ENCODE measurements at regions not wholly inside any gene's neighbourhood (a gene's known extent, or its start where the extent isn't known, plus 50 kb on each side); places are given as distances from the start of the nearest gene placed in this dataset.
"Not testable (repeated sequence)": the region's sequence is repeated elsewhere in the genome, so short reads cannot be mapped to it uniquely, and the experiment has no call there.

DNA sequence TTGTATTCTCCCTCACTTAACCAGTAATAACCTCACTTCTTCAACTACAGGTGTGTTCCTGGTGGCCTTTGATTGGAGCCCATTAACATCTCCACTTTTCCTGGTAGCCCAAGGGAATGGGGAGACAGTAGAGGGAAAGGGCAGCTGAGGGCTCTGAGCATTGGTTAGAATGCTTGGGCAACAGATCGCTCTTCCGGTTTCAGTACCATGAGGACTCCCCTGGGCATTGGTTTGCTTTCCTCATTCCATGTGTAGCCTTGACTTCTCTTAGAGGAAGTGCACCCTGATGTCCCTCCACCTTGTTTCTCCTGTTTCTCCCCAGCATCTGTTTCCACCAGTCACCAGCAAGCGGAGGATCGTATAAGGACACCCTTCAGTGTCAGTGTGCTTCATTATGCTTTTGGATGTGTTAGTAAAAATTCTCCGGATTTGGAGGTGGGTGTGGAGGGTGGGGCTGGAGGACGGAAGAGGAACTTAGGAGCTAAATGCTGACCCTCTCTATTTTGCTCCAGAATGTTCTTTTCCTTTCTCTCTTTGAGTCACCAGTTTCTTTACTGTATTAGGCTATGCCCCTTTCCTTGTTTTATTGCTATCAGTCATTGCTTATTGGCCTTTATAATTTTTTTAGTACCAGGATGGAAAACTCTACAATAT lies 50.6 kb upstream of the ZNG1B start:
- DNase-seq (ENCODE audit: low read depth in 1 of 2, low spot score in 1 of 2): not testable (repeated sequence)

DNA sequence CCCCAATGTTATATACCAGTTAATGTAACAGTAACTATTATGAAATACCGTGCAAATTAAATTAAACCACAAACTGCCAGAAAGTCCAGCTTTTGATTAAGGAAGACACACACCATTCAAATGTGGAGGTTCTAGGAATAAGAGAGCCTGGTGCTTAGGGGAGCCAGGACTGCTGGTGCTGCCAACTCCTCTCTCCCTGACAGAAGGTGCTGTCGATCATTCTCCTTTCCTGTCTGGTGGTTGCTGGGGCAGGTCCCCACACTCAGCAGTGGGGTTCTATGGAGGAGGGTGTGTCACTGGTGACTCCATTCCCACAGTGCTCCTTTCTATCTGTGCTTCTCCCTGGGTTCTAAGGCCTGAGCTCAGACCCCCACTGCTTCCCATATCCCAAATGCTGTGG lies 57.9 kb upstream of the ZNG1B start:
- DNase-seq (ENCODE audit: low read depth in 1 of 2, low spot score in 1 of 2): not testable (repeated sequence)

DNA sequence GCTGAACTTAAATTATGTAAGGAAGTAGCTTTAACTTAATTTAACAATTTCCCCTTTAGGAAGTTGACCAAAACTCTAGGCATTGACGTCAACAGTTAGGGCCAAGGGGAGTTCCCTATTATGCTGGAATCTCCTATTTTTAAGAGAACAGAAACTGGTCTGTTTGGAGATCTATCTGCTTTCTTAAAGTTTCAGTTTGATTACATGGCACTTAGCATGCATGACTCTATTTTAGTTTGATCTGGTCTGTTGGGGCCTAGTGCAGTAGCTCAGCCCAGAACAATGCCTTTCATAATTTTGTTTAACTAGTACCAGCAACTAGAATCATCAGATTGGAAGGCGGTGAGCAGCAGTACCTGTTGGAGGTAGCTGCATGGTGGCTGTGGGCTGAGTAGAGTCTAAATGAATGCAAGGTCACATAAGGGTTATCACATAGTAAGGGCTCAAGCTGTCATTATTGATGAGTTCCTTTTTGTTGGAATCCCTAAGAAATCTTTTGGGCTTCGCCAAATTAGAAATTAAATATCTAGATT lies 60.5 kb upstream of the ZNG1B start:
- DNase-seq (ENCODE audit: low read depth in 1 of 2, low spot score in 1 of 2): no peak

DNA sequence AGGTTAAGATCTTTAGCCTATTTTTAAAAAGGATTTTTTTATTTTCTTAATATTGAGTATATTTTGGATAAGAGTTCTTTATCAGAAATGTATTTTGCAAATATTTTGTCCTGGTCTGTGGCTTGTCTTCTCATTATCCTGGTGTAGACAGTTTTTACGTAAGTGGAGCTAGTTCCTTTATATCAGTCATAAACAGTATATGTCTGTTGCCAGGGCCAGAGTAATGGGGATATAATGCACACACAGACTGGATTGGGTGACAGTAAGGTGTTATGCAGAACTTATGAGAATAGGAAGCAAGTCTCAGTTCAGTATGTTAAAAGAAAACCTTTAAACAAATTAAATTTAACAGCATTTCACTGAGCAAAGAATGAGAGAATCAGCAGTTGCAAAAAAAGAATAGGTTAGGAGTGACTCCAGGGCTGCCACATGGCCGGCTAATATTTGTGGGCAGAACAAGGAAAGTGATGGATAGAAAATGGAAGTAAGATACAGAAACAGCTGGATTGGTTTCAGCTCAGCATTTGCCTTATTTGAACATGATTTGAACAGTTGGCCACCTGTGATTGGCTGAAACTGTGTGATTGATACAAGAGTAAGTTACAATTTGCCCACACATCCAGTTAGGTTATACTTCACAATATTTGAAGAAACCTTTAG lies 61.1 kb upstream of the ZNG1B start:
- DNase-seq (ENCODE audit: low read depth in 1 of 2, low spot score in 1 of 2): no peak

DNA sequence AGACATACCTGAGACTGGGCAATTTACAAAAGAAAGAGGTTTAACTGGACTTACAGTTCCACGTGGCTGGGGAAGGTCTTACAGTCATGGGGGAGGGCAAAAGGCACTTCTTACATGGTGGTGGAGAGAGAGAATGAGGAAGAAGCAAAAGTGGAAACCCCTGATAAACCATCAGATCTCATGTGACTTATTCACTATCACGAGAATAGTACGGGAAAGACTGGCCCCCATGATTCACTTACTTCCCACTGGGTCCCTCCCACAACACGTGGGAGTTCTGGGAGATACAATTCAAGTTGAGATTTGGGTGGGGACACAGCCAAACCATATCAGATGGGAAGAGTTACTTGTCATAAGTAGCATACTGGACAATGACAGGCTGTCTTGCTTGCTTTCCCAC lies 62.6 kb upstream of the ZNG1B start:
- not testable (repeated sequence) for DNase-seq (ENCODE audit: low read depth in 1 of 2, low spot score in 1 of 2)

DNA sequence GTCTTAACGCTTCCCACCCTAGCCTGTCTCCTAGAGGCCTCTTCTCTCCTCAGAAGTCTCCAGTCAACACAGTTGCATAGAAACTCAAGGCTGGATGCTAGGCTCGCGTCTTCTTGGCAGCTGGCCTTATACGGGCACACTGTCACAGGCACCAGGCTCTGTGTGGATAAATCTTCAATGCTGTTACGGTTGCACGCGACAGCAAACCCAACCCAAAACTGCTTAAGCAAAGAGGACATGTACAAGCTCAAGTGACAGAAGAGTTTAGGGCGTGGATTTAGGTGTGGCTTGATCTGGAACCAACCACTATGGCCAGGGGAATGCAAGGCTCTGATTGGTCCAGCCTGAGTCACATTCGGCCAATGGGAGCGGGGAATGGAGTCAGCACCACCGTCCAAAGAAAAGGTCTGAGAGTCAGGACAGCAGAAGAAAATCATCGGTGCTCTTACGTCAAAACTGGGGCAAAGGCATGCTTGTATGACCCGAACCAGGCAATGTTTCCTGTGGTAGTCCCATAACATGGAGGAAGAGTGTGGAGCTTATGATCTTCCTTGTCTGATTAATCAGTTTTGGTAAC lies 65.1 kb upstream of the ZNG1B start:
- DNase-seq (ENCODE audit: low read depth in 1 of 2, low spot score in 1 of 2): not testable (repeated sequence)

DNA sequence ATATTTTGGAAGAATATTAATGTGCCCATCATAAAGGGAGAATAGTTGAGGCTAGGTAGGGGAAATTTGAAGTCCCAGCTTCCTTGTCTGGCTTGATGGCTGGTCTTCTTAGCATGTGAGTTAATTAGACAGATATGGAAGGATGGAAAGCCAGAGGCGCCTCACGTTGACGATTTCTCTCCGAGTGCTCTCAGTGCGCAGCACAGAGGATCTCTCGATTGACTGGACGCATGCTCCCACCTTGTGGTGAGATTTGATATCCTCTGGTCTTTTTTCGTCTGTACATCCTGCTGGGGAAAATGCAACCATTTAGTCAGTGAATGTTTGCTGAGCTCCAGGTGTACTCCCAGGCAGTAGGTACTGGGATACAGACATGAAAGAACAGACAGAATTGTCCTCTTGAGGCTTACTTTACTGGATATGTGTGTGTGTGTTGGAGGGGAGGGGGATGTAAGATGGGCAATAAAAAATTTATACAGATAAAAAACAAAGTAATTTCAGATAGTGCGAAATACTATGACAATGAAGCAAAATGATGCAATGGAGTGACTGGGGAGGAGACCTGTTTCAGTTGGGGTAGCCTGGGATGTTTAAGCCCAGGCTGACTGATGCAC lies 66.9 kb upstream of the ZNG1B start:
- peak; percentile 13 to 34 for DNase-seq (ENCODE audit: low read depth in 1 of 2, low spot score in 1 of 2)

DNA sequence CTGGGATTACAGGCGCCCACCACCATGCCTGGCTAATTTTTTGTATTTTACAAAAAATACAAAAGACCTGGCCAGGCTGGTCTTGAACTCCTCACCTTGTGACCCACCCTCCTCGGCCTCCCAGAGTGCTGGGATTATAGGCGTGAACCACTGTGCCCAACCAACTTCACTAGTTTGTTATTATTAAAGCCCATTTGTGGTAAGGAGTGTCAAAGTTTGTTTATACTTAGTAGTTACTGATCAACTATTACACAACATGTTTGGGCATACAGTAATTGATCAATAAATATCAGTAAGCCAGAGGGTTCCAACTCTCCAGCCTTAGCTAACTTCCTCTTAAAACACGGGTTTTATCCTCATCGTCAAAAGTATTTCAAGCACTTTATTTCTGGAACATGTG lies 67.5 kb upstream of the ZNG1B start:
- DNase-seq (ENCODE audit: low read depth in 1 of 2, low spot score in 1 of 2): no peak

DNA sequence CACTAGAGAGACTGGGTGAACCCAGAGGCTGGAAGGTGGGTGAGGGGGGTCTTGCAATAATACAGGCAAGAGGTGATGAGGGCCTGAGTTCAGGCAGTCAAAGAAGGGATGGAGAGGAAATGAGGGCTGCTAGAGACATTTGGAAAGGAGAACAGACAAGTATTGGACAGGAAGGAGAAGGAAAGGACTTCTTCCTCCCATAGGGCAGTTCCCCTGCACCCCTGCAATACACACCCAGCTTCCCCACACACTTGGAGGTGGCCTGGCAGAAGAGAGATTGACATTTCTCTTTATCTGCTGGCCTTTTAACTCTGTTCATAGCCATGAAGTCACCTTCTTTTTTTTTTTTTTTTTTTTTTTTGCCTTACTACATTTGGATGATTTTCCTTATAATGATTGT lies 68.9 kb upstream of the ZNG1B start:
- DNase-seq (ENCODE audit: low read depth in 1 of 2, low spot score in 1 of 2): not testable (repeated sequence)

DNA sequence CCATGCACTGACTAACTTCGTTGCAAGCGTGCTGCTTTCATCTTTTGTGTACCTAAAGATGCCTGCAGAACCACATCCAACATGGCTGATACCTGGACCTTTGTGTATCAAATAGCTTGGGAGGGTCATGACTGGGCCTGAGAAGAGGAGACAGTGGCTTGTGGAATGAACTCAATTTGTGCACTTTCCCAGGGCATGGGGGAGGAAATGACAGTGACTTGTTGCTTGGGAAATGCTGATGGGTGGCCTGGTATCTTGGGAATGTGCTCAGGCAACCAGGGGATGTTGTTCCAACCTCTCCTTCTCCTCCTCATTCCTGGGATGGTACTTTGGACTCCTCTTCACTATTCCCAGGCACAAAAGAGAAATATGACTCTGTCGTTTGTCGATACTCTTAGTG lies 70.7 kb upstream of the ZNG1B start:
- not testable (repeated sequence) for DNase-seq (ENCODE audit: low read depth in 1 of 2, low spot score in 1 of 2)

DNA sequence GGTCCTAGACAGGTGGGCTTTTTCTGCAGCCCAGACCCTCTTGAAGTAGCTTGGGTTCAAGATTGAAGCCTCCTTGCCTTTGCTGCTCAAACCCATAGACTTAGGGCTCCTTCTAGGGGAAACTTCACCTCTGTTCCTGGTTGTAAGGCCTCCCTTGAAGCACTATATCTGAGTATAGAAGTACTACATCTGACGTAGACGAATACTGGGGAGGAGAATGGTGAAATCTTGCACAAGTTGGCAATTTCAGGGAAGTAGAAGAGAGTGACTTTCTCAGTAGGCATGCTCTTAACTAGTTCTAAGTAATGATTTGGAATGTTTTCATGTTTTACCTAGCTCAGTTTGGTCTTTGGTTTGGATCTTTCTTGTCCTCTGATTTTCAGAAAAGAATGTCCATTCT lies 71.7 kb upstream of the ZNG1B start:
- DNase-seq (ENCODE audit: low read depth in 1 of 2, low spot score in 1 of 2): not testable (repeated sequence)

DNA sequence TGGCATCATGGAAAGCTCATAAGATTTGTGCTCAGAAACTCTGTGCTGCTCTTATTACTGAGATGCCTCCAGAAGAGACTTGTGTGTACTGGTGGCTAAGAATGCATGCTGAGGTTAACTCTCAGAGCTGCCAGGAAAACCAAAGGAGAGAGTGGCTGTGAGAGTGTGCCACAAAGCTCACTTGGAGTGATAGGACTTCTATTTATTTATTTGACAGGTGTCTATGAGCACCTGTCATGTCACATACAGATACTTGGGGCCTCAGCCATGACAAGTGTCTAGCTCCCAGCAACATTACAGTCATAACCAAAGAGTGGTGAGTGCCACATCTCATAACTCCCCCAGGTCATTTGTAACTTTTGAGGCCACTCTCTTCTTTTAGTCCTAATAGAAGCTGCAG lies 72.2 kb upstream of the ZNG1B start:
- DNase-seq (ENCODE audit: low read depth in 1 of 2, low spot score in 1 of 2): not testable (repeated sequence)

DNA sequence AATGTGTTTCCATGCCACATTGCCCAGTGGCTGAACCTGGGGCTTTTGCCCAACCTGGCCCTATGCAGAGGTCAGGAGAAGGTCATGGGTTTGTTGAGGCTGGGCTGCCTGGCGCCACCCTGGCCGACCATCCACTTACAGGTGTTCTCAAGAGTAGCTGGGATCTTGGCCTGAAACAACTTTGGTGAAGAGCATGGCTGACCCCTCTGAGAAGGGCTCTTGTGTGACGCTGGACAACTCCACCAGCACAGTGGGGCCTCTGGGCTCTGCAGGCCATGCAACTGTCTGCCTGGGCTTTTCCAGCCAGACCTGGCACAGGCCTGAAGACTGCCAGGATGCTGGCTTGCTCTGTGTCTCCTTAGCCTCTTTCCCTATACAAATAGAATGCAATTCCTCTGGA lies 76.4 kb upstream of the ZNG1B start:
- no peak for DNase-seq (ENCODE audit: low read depth in 1 of 2, low spot score in 1 of 2)

DNA sequence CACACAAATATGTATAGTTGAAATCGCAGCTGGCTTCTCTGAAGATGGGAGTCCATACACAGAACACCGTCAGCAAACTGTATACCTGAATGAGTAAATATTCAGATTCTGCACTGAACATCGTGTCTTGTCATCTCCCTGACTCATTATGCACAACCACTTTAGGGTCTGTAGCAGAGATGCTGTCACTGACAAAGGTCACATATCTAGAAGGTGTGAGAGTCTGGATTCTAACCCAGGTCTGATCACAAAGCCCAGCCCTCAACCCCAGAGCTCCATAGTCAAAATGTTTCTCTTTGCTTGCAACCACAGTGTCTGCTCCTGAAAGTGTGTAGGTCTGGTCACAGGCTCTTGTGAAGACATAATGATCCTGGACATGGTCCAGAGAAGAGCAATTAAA lies 78.3 kb upstream of the PAX8 start:
- DNase-seq (ENCODE audit: low read depth in 1 of 2, low spot score in 1 of 2): no peak

DNA sequence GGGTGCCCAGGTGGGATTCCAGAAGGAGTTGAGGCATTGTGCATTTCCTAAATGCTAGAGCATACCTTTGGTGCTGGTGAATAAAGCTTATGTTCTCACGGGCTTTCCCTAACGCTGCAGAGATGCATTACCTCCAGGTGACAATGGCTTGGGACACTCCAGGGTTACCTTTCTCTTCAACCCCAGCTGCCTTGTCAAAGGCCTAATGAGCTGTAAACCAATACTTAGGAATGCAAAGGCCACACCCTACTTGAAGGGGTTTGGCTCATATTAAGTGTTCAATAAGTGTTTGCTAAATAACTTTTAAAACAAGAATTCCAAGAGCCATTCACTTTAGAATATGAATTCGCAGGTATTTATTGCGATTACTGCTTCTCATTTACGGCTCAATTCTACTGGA lies 77.6 kb upstream of the PAX8 start:
- not testable (repeated sequence) for DNase-seq (ENCODE audit: low read depth in 1 of 2, low spot score in 1 of 2)

DNA sequence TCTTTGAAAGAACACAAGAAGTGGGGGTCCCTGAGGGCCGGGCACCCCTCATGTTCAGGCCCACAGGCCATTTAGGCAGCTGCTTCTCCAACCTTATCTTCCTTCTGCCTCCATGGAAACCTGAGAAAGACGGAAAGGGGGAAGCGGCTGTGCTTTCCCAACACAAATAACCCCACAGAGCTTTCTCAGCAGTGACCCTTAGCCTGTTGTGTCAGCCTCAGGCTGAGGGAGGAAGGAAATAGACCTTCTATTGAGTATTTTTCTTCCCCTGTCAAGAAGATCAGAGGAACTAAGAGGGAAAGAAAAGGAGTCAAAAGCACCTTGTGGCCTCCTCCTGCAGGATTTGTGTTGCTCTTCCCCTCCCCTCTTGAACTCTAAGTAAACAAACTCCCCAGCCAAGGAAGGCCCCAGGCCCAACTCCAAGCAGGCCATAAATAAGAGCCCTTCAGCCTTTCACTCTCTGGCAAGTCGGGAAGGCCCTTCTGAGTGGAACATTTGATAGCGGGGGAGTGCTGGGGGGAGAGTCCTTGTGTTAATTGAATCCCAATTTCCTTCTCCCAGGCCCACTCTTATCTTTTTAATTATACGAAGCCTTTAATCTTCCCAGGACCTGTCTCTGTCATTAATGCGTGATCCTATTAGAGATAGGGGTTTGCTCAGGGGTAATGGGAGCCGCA lies 76.8 kb upstream of the PAX8 start:
- not testable (repeated sequence) for DNase-seq (ENCODE audit: low read depth in 1 of 2, low spot score in 1 of 2)

DNA sequence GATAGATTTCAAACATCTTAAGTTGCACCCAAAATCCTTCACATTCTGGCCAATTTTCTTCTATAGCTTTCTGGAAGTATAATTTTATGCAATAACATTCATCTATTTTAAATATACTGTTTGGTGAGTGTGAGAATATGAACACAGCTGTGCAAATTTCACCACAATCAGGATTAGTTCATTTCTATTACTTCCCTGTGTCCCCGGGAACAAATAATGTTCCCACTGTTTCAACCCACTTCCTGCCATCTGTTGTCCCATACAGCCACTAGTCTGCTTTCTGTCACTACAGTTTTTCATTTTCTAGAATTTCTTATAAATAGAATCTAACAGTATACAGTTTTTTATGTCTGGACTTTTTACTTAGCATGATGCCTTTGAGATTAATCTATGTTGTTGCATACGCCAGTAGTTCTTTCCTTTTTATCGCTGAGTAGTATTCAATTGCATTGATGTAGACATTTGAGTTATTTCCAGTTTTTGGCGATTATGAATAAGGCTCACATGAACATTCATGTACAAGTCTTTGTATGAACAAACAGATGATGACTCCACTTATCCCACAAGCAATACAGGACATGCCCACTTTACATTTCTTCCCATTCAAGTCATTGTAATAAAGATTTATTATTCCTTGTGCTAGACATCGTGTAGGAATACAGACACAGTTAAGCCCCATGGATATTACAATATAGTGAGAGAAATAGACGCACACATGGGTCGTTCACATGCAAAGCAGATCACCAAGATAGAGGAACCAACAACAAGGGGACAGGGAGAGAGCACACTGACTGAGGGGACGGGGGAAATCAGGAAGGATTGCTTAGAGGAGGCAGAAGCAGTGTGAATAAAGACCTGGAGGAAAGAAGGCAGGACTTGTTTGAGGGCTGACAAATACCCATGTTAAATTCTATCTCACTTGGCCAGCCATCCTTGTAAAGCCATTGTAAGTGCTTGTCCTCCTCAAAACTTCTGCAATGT lies 72.9 kb upstream of the PAX8 start:
- DNase-seq (ENCODE audit: low read depth in 1 of 2, low spot score in 1 of 2): no peak

DNA sequence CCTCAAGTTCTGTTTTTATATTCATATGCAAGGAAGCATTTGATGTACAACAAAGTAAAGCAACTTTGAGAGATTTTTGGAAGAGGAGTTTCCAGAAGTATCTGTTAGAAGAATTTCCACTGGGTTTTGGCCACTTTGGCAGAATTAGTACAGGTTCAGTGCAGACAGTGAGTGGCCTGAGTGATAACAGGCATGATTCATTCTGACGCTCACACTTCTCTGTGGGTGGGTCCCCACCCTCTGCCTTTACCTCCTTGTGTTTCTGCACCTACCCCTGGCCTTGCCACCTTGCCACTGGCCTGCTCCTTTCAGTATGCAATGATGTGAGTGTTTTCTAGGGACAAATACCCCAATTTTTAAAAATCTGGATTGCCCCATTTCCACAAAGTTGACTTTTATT lies 65.1 kb upstream of the PAX8 start:
- not testable (repeated sequence) for DNase-seq (ENCODE audit: low read depth in 1 of 2, low spot score in 1 of 2)

DNA sequence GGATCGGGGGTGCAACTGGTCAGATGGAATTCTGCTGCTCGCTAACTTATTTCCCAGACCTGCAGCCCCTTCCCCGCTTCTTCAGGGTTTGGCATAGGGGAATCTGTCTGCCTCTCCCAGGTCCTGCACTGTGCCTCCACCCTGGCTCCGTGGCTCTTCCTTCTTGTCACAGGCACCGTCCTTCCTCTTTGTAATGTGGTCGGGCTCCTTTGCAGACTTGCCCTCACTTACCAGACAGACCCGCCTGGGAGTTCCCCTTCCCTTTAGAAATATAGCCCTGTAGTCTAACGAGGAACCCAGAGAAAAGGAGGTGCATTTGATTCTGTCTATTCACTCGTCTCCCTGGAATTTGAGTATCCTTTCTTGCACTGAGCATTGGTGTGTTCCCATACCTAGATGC lies 63.9 kb upstream of the PAX8 start:
- no peak for DNase-seq (ENCODE audit: low read depth in 1 of 2, low spot score in 1 of 2)

DNA sequence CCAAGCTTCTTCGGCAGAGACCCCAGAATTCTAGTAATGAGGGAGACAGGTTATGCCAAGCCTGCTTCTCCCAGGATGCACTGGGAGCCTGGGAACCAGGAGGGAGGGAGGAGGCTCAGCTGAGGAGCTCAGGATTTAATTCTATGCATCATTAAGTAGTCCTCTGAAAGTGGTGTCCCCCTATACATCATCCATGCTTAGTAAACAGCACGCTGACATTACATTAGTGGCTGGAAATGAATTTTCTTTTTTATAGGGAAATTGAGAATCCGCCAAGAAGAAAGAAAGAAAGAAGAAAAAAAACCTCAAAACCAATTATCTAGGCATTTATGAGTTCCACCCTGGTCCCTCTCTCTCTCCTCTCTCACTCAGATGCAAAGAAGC lies 63.1 kb upstream of the PAX8 start:
- DNase-seq (ENCODE audit: low read depth in 1 of 2, low spot score in 1 of 2): not testable (repeated sequence)
